ENCODE measurements at regions not wholly inside any gene's neighbourhood (a gene's known extent, or its start where the extent isn't known, plus 50 kb on each side); places are given as distances from the start of the nearest gene placed in this dataset.
"Not testable (repeated sequence)": the region's sequence is repeated elsewhere in the genome, so short reads cannot be mapped to it uniquely, and the experiment has no call there.

- TF ChIP-seq CTCF (IDR thresholded peaks at IDR 0.05; ENCODE audit: insufficient read depth, low read depth, low read length, missing control alignments) = no peak
- no peak overlapping the region for H3K4me3 ChIP-seq (ENCODE audit: low read depth, low read length)
- DNase-seq (ENCODE audit: low read depth) = no peak
Observed at GRCh38 chr16:65698791-65699321, 577.0 kb upstream of the CDH11 start.

GRCh38 chr16:65697521-65697920 is 575.7 kb upstream of the CDH11 start:
- TF ChIP-seq CTCF (IDR thresholded peaks at IDR 0.05; ENCODE audit: insufficient read depth, low read depth, low read length, missing control alignments) = no peak
- DNase-seq (ENCODE audit: low read depth) = no peak
- H3K4me3 ChIP-seq (ENCODE audit: low read depth, low read length) = no peak overlapping the region

GRCh38 chr16:65697065-65697464 is 575.2 kb upstream of the CDH11 start:
- no peak for TF ChIP-seq CTCF (IDR thresholded peaks at IDR 0.05; ENCODE audit: insufficient read depth, low read depth, low read length, missing control alignments)
- DNase-seq (ENCODE audit: low read depth) = no peak

DNA sequence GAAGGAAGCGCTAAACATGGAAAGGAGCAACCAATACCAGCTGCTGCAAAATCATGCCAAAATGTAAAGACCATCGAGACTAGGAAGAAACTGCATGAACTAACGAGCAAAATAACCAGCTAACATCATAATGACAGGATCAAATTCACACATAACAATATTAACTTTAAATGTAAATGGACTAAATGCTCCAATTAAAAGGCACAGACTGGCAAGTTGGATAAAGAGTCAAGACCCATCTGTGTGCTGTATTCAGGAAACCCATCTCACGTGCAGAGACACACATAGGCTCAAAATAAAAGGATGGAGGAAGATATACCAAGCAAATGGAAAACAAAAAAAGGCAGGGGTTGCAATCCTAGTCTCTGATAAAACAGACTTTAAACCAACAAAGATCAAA is 570.0 kb upstream of the CDH11 start:
- not testable (repeated sequence) for H3K4me3 ChIP-seq (ENCODE audit: low read depth, low read length); DNase-seq (ENCODE audit: low read depth)

More at GRCh38 chr16:65697065-65697464, 575.2 kb upstream of the CDH11 start:
- H3K4me3 ChIP-seq (ENCODE audit: low read depth, low read length) = no peak overlapping the region

DNA sequence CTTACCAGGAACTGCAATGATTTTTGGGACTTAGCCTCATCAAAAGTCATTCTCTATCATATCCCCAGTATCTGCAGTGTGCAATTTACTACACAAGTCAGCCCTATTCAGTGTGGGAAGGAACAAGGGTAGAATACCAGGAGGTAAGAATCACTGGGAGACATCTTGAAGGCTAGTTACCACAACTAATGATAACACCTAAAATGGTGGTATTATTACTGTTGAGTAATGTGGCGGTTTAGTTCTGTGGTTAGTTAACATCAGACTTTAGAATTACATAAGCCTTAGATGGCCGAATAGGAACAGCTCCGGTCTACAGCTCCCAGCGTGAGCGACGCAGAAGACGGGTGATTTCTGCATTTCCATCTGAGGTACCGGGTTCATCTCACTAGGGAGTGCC is 567.9 kb upstream of the CDH11 start:
- TF ChIP-seq CTCF (IDR thresholded peaks at IDR 0.05; ENCODE audit: insufficient read depth, low read depth, low read length, missing control alignments) = no peak
- no peak overlapping the region for H3K4me3 ChIP-seq (ENCODE audit: low read depth, low read length)
- no peak for DNase-seq (ENCODE audit: low read depth)

DNA sequence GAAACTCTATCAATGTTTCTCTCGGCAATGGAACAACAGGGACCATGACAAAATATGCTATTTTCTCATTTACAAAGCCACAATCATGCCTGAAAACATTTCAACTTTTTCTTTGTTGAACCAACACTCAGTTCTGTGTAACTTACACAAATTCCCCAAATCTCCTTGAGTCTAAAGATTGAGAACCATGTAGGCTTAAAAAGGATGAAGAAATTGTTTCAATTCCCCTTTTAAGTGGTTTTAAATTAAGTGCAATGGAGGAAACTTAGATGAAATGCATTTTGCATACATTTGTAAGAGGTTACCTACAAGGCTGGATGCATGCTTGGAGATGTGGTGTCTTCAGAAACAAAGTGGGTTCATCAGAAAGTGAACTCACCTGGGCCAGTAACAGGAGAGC is 566.4 kb upstream of the CDH11 start:
- H3K4me3 ChIP-seq (ENCODE audit: low read depth, low read length) = no peak overlapping the region
- no peak for DNase-seq (ENCODE audit: low read depth)
- no peak for TF ChIP-seq CTCF (IDR thresholded peaks at IDR 0.05; ENCODE audit: insufficient read depth, low read depth, low read length, missing control alignments)

DNA sequence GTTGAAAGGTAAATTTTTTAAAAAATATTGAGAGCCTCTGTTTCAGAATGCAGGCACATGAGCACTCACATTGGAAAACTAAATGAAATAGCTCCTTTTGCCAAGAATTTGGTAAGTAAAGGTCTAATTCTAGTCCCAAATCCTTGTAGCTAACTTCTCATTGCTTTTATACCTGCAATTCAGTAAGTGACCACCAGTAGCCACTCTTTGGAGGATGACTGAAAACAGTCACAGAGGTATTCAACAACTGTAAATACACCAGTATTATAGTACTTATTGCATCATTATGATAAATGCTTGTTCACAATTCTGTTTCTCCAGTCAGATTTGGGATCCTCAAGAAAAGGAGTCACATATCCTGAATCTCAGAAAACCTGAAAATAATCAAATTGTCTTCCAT is 562.4 kb upstream of the CDH11 start:
- no peak for DNase-seq (ENCODE audit: low read depth)
- TF ChIP-seq CTCF (IDR thresholded peaks at IDR 0.05; ENCODE audit: insufficient read depth, low read depth, low read length, missing control alignments) = peak; percentile 13
- no peak overlapping the region for H3K4me3 ChIP-seq (ENCODE audit: low read depth, low read length)
